GM19372 (cell line): ENCODE measurements at regions not wholly inside any gene's neighbourhood (a gene's known extent, or its start where the extent isn't known, plus 50 kb on each side); places are given as distances from the start of the nearest gene placed in this dataset.

Experiments used
- ATAC-seq: cut with Tn5 transposase; IDR thresholded peaks from one replicate; pipeline ENCODE4 v1.9.1; 2021; ENCODE audit warnings: mild to moderate bottlenecking, low read depth, moderate library complexity; ENCODE audit not compliant: unreplicated experiment

GRCh38 chr1:234731569-234732085 lies 121.6 kb upstream of the IRF2BP2 start:
- no peak for ATAC-seq

GRCh38 chr1:234730770-234731568 lies 121.0 kb upstream of the IRF2BP2 start:
- no peak for ATAC-seq

GRCh38 chr1:234730475-234730769 lies 120.4 kb upstream of the IRF2BP2 start:
- ATAC-seq = no peak

- no peak for ATAC-seq
Observed at GRCh38 chr1:234729561-234730474, 119.8 kb upstream of the IRF2BP2 start.

- ATAC-seq = no peak
Observed at GRCh38 chr1:234728740-234729139, 118.8 kb upstream of the IRF2BP2 start.

- no peak for ATAC-seq
Observed at GRCh38 chr1:234727018-234727940, 117.3 kb upstream of the IRF2BP2 start.

GRCh38 chr1:234726359-234726943 lies 116.5 kb upstream of the IRF2BP2 start:
- ATAC-seq = no peak

GRCh38 chr1:234725177-234726132 lies 115.5 kb upstream of the IRF2BP2 start:
- ATAC-seq = no peak

- ATAC-seq = no peak
Observed at GRCh38 chr1:234724516-234725176, 114.7 kb upstream of the IRF2BP2 start.

GRCh38 chr1:234722904-234723720 lies 113.1 kb upstream of the IRF2BP2 start:
- ATAC-seq = no peak

GRCh38 chr1:234722270-234722704 lies 112.3 kb upstream of the IRF2BP2 start:
- no peak for ATAC-seq

- ATAC-seq = no peak
Observed at GRCh38 chr1:234721476-234722269, 111.7 kb upstream of the IRF2BP2 start.

GRCh38 chr1:234720709-234721441 lies 110.9 kb upstream of the IRF2BP2 start:
- no peak for ATAC-seq

GRCh38 chr1:234719454-234720251 lies 109.7 kb upstream of the IRF2BP2 start:
- no peak for ATAC-seq
